ENCODE measurements at regions not wholly inside any gene's neighbourhood (a gene's known extent, or its start where the extent isn't known, plus 50 kb on each side); places are given as distances from the start of the nearest gene placed in this dataset.

- no peak for DNase-seq
Measured at GRCh38 chr5:124087752-124088151, 575.8 kb downstream of the CSNK1G3 start.

- no peak for DNase-seq
Measured at GRCh38 chr5:124080256-124080655, 568.3 kb downstream of the CSNK1G3 start.

- no peak for DNase-seq
Measured at GRCh38 chr5:124079062-124079461, 567.1 kb downstream of the CSNK1G3 start.

- no peak for DNase-seq
Measured at GRCh38 chr5:124074500-124074899, 562.5 kb downstream of the CSNK1G3 start.

GRCh38 chr5:124072570-124072969 lies 560.6 kb downstream of the CSNK1G3 start:
- no peak for DNase-seq

GRCh38 chr5:124071039-124071438 lies 559.1 kb downstream of the CSNK1G3 start:
- no peak for DNase-seq

GRCh38 chr5:124065508-124065907 lies 553.5 kb downstream of the CSNK1G3 start:
- DNase-seq: no peak

GRCh38 chr5:124064956-124065355 lies 553.0 kb downstream of the CSNK1G3 start:
- DNase-seq: no peak

GRCh38 chr5:124061663-124062062 lies 549.7 kb downstream of the CSNK1G3 start:
- peak; percentile 72 for DNase-seq

- DNase-seq: no peak
Measured at GRCh38 chr5:124061068-124061430, 549.1 kb downstream of the CSNK1G3 start.

- DNase-seq: no peak
Measured at GRCh38 chr5:124060413-124061067, 548.6 kb downstream of the CSNK1G3 start.

GRCh38 chr5:124060011-124060410 lies 548.0 kb downstream of the CSNK1G3 start:
- DNase-seq: no peak

- no peak for DNase-seq
Measured at GRCh38 chr5:124059200-124059599, 547.2 kb downstream of the CSNK1G3 start.

- DNase-seq: peak; percentile 7
Measured at GRCh38 chr5:124057724-124058231, 545.8 kb downstream of the CSNK1G3 start.

- DNase-seq: peak; percentile 68
Measured at GRCh38 chr5:124056991-124057723, 545.2 kb downstream of the CSNK1G3 start.

- DNase-seq: peak; percentile 68
Measured at GRCh38 chr5:124056326-124056990, 544.5 kb downstream of the CSNK1G3 start.

GRCh38 chr5:124055751-124056150 lies 543.8 kb downstream of the CSNK1G3 start:
- DNase-seq: no peak

- DNase-seq: no peak
Measured at GRCh38 chr5:124054564-124054963, 542.6 kb downstream of the CSNK1G3 start.

GRCh38 chr5:124053340-124053739 lies 541.4 kb downstream of the CSNK1G3 start:
- DNase-seq: no peak

- no peak for DNase-seq
Measured at GRCh38 chr5:124052201-124052600, 540.2 kb downstream of the CSNK1G3 start.

GRCh38 chr5:124050120-124050770 lies 538.3 kb downstream of the CSNK1G3 start:
- DNase-seq: no peak

- DNase-seq: no peak
Measured at GRCh38 chr5:124045412-124045811, 533.4 kb downstream of the CSNK1G3 start.

GRCh38 chr5:124044613-124045012 lies 532.6 kb downstream of the CSNK1G3 start:
- DNase-seq: peak; percentile 49
